Left ventricle myocardium superior (tissue), 1 donor: ENCODE measurements at regions not wholly inside any gene's neighbourhood (a gene's known extent, or its start where the extent isn't known, plus 50 kb on each side); places are given as distances from the start of the nearest gene placed in this dataset.

ENCODE experiments used
- ATAC-seq: fragments of 200-7000 bp; cut with Tn5 transposase; one replicate; pipeline ENCODE4 v1.9.1; 2020; ENCODE audit warnings: mild to moderate bottlenecking, moderate library complexity
- DNase-seq: peaks from one replicate; pipeline ENCODE4 v3.0.0-alpha.2; 2020
- intact Hi-C: fragments of 100-400 bp; cut with micrococcal nuclease; formaldehyde crosslinking; loops from one replicate; pipeline ENCODE4 v1.11.0; 2022
- donor health status: DM: no; HTN: yes; CAD: no; lungs with severe emphysema.

- intact Hi-C loops: no loop called here
- DNase-seq (no peak), ATAC-seq (no peak)
These were observed 349.3 kb upstream of the TLE4 start for GRCh38 chr9:79222483-79222882.

DNA sequence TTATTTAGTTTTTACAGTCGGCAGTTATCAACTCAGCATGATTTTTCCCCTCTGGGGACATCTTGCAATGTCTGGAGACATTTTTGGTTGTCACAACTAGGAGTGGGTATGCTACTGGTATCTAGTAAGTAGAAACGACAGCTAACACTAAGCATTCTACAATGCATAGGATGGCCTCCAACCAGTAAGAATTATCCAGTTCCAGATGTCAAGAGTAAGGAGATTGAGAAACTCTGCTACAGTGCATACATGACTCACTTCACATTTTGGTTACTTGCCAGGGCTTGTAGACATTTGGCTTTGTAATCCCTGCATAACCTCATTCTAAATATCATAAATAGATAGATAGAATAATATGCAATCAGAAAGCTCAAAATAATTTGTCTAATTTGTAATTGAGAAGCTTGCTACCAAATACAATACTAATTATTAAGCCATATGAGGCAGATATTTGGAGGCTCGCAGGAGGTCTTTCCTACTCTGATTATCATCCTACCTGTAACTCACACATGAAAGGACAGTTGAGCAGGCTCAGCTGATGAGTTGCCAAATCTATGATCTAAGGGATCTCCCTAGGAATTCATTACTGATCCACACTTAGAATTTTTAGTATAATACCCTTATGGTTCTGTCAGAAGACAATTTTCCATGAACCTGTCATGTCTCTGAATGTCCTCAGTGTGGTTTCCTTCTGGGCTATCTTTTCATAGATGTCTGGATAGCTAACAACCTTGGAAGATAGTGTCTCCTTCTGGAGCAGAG is 346.9 kb upstream of the TLE4 start:
- no peak for ATAC-seq

GRCh38 chr9:79233542-79233941 is 338.2 kb upstream of the TLE4 start:
- ATAC-seq: no peak
- intact Hi-C loops: no loop called here
- DNase-seq: no peak

More for the DNA sequence above, 346.9 kb upstream of the TLE4 start:
- DNase-seq: no peak
- intact Hi-C loops: no loop called here

GRCh38 chr9:79236466-79236865 is 335.3 kb upstream of the TLE4 start:
- ATAC-seq (no peak), DNase-seq (no peak)
- intact Hi-C loops: no loop called here

DNA sequence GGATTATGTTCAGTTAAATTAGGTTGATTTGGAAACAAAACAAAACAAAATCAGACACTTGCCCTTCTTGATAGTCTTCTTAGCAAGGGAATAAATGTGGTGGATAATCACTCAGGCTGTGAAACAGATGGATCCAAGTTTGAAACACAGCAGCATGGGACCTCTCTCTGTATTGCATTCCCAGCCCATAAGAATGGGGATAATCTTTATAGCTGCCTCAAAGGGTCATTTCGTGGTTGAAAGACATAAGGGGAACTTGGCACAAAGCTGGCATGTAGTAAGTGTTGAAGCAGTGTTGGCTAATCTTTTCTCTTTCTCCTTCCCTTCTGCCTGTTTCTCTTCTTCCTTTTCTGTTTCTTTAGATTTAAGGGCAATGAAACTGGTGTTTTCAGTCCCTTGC is 333.9 kb upstream of the TLE4 start:
- intact Hi-C loops: no loop called here
- ATAC-seq: no peak

DNA sequence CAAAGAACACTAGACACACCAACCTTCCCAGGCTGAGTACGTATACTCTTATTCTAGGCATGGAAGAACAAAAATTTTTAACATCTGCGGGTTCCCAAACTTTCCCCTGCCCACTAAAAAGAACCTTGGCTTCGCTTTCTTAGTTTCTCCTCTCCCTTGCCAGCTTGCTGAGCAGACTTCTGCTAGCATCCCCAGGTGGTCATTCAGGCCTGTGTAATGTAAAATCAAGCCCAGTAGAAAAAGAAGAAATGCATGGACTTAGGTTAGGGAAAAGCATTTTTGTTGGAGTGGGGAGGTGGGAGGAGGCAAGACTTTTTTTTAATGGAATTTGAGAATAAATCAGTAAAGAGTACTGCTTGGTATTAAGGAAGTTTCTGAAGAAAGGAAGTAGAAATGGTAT is 331.0 kb upstream of the TLE4 start:
- DNase-seq: no peak
- intact Hi-C loops: no loop called here
- no peak for ATAC-seq

More for the DNA sequence above, 333.9 kb upstream of the TLE4 start:
- DNase-seq: no peak

DNA sequence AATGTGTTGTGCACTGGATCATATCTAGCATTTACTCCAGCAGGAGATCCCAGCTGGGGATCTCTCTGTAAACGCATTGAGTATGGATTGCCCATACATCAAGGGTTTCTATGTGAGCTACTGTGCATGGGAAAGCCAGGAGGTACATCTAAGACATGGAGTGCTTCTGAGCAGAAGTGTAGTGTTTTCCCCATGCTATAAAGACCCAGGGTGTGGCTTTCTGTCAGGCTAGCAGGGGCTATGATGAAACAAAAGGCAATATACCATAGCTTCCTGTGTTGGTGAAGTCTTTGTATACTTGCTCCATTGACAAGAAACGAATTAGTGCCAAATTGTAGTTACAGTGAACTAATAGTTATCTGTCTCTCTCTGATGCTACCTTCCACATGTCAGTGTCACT is 329.3 kb upstream of the TLE4 start:
- no peak for ATAC-seq
- intact Hi-C loops: no loop called here
- DNase-seq: no peak

- intact Hi-C loops: no loop called here
- DNase-seq: no peak
- ATAC-seq: no peak
These were observed 325.6 kb upstream of the TLE4 start for GRCh38 chr9:79246170-79246569.

GRCh38 chr9:79247021-79247420 is 324.7 kb upstream of the TLE4 start:
- DNase-seq: no peak
- intact Hi-C loops: no loop called here
- no peak for ATAC-seq

DNA sequence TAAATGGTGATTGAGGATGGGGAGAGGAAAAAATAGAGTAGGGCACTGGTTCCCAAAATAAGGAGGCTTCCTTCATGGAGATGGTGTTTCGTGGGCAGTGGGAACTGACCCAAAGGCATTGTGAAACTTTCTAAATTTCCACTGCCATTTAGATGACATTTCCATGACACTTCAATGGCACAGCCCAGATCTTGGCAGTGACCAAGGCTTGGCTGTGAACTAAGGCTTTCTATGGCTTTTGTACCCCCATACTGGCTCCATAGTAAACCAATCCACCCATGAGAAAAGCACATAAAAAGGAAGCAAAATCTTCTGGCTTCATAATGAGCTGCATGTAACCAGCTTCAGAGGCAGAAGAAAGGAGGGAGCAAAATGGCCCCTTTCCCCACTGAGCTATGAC is 321.0 kb upstream of the TLE4 start:
- ATAC-seq (no peak), DNase-seq (no peak)
- intact Hi-C loops: no loop called here

DNA sequence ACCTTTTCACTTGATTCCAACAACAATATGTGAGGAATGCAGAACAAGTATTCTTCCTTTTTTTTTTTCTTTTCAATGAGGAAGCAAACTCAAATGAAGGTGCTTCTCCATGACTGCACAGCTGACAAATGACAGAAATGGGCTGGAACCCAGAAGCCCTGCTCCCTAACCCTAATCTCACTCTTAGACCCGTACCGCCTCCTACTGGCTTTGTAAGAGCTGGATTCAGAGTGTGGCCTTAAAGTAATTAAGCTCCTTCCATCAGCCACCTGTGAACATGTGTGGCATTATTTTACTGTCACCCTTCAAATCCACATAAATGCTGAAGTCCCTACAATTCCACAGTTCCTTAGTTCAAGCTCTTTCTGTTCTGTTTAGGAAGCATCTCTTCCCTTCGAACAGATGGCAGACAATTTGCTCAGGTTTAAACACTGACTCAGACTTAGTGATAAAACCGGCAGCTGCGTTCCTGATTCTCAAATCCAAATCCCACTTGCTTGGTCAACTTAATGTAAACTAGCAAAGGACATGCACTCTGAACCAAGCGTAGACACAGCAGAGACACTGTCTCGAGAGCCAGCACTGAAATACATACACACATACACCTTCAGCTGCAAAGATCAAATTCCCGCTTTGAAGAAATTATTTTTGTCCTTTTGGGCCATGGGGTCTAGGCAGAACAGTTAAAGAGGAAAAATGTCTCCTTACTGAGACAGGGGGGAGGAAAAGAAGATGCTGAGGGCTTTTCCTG is 316.7 kb upstream of the TLE4 start:
- no peak for ATAC-seq
- intact Hi-C loops: no loop called here
- DNase-seq: no peak

- ATAC-seq: no peak
- DNase-seq: no peak
- intact Hi-C loops: no loop called here
These were observed 316.0 kb upstream of the TLE4 start for GRCh38 chr9:79255651-79256260.

DNA sequence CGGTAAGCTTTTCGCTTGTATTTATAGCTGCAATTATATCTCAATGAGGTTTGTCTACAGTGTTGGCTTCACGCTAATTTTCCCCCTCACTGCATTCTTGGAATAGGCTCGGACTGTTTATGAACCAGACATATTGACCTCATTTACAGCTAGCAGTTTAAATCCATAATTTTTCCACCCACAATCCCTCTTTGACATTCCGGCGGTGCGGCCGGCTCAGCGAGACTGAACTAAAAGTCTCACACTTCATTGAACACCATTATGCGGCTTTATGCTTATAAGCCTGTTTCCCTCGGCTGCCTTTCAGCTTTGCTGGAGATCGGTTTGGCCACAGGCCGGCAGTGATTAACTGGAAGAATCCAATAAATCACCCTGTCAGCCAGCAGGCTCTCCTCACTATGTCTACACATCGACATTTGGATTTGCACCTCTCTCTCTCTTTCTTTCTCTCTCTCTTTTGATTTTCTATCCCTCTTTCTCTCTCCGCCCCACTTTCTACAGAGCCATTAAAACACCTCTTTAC is 315.0 kb upstream of the TLE4 start:
- DNase-seq (no peak), ATAC-seq (no peak)
- intact Hi-C loops: no loop called here

GRCh38 chr9:79257228-79257781 is 314.5 kb upstream of the TLE4 start:
- DNase-seq (no peak), ATAC-seq (no peak)
- intact Hi-C loops: no loop called here

DNA sequence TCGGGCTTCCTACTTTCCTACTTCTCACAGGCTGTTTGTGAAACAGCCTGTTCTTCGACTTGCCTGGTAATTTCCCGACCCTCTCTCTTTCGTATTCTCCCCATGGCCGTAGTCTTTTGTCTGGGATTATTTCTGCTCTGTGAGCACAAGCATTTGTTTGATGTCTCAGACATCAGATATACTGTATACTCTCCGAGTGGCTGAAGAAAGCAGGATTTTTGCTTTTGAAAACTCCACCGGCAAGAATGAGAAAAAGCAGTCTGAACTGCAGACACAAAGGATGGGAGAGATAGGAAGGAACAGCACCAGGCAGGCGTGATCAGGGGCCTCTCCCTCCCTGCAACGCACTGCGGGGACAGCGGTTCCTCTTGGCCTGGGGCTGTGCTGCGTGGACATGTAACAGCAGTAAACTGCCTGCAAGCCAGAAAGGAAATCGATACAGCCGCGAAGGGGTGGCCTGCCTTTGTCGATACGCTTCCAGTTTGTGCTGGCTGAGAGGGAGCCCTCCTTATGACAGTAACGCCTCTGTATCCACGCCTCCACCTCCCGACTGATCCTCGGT is 313.9 kb upstream of the TLE4 start:
- no peak for ATAC-seq
- intact Hi-C loops: no loop called here
- no peak for DNase-seq

DNA sequence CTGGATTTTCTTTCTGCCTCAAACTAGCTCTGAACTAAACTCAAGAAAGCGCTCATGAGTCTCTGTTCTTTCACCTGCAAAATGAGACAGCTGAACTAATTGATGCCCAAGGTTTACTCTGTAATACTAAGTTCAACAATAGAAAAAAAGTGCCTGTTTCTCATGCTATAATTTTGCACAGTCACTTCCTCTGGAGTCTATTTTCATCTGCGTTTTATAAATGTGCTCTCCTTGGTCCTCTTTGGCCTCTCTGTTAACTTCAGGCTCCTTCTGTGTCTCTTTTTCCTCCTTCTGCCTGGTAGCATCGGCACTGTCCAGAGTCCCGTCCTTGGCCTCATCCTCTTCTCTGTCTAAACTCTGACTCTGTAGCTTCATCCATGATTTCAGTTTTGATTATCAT is 311.9 kb upstream of the TLE4 start:
- DNase-seq: no peak
- ATAC-seq: no peak
- intact Hi-C loops: no loop called here

- intact Hi-C loops: no loop called here
- ATAC-seq: no peak
These were observed 308.1 kb upstream of the TLE4 start for GRCh38 chr9:79263628-79264027.

GRCh38 chr9:79264041-79264440 is 307.7 kb upstream of the TLE4 start:
- no peak for ATAC-seq

More at GRCh38 chr9:79263628-79264027, 308.1 kb upstream of the TLE4 start:
- no peak for DNase-seq

DNA sequence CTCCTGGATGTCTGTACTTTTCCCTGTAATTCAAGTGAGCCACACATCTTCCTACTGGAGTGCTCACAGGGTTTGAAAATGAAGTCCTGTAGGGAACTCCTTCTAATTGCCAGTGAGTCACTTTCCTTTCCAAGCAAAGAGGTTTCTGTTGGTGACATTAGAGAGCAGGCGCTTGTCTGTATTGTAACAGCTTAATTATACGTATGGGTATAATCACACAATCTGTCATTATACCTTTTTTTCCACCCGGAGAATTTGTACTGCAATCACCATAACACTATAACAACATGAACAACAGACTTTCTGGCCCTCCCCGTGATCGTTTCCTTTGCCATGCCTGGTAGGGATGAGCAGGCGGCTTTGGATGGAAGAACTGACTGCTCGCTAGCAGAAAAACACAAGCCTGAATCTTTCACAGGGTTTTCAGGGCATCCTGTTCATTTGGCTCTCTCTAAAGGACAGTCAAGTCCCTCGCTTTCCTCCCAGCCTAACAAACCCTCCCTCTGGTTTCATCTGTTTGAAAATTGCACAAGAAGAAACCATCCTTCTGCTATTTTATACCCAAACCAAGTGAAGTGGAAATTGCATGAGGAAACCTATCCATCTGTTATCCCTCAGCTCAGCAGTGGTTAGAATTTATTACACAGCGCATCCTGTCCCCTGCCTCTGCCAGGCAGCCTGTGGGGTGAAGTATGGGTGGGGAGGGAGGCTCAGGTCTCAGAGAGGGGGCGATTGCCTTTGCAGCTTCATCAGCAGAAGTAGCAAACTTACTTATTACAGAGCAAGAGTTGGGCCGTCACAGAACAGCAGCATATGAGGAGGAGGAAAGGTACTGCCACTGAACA is 307.0 kb upstream of the TLE4 start:
- DNase-seq (no peak), ATAC-seq (no peak)
- intact Hi-C loops: no loop called here

More at GRCh38 chr9:79264041-79264440, 307.7 kb upstream of the TLE4 start:
- intact Hi-C loops: no loop called here
- DNase-seq: peak; percentile 53
